Cardiac fibroblast (primary cell): ENCODE measurements at regions not wholly inside any gene's neighbourhood (a gene's known extent, or its start where the extent isn't known, plus 50 kb on each side); places are given as distances from the start of the nearest gene placed in this dataset.

Experiments
- DNase-seq, 2 donors: peaks; one replicate each; pipeline versions ENCODE4 v3.0.0 to v3.0.0-alpha.2; 2010; ENCODE audit warnings: low read depth in 2 of 2
- H3K4me3 ChIP-seq, 2 donors: replicated peaks in 1 of 2; 1 replicate in 1 of 2; 2 replicates in 1 of 2; pipeline ENCODE4 v1.5.1; 2011; ENCODE audit warnings: low read depth in 2 of 2, low read length in 2 of 2, mild to moderate bottlenecking in 2 of 2, moderate library complexity in 1 of 2
- CTCF ChIP-seq: IDR thresholded peaks from one replicate; pipeline ENCODE4 v1.5.1; 2011; ENCODE audit warnings: low read depth, mild to moderate bottlenecking, low read length, inconsistent platforms

GRCh38 chr2:104049438-104049837, 804.5 kb upstream of the POU3F3 start:
- H3K4me3 ChIP-seq = no peak overlapping the region
- no peak for TF ChIP-seq CTCF
- no peak for DNase-seq

DNA sequence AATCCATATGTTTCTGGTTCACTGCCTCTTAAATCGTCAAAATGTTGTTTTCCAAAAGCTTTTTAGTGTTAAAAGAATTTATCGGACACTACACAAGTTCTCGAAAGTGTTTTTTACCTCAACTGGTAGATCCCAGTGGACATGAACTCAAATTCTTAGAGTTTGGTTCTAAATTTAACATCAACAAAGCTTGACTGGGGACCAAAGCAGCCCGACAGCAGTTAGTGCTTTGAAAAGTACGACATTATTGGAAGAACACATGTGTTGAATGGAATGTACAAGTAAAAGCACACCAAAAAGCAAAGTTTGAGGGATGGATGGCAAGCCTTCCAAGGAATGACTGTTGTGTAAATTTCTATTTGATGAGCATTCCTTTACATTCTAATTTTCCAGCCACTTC, 803.9 kb upstream of the POU3F3 start:
- no peak for TF ChIP-seq CTCF
- no peak for DNase-seq

DNA sequence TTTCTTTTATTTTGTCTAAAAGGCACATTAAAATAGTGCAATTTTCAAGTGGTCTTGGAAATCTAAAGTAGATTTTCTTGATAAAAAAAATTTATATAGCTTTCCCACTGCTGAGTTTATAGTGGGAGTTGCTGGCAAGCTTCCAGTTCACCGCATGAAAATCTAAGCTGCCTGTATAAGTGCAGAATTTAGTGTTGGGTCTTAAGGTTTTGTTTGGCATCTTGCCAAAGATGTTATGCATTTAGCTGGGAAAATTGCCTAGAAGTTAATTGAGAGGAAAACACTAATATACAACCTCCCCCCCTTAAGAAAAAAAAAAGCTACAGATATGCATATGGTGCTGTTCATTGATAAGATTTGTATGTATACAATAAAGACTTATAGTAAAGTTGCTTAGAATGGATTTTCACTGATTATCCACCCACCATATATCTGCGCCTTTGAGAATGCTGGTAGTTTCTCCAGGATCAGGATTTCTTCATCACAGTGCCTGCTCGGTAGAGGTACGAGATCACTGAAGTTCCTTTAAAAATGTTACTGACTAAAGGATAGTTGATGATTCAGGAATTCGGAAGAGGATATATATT, 803.2 kb upstream of the POU3F3 start:
- no peak overlapping the region for H3K4me3 ChIP-seq
- no peak for DNase-seq
- no peak for TF ChIP-seq CTCF

More for the DNA sequence above, 803.9 kb upstream of the POU3F3 start:
- H3K4me3 ChIP-seq = no peak overlapping the region

DNA sequence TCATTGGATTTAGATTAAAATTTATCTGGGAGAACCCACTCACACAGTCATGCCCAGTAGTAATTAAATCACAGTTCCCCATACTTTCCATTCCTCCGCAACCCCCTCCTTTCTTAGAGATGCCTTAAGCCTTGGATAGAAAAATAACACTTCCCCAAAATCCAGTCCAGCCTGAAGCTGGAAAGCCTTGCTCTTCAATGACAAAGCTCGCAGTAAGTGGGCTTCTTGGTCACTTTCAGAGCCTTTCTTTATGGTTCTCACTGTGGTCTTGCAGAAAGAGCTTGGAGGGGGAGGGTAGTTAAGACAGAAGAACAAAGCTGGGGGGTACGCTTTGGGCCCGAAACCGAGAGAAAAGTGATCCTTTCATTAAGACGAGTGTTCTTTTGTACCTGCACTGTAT, 802.1 kb upstream of the POU3F3 start:
- H3K4me3 ChIP-seq = no peak overlapping the region
- TF ChIP-seq CTCF = no peak
- no peak for DNase-seq

- no peak overlapping the region for H3K4me3 ChIP-seq
- no peak for TF ChIP-seq CTCF
- DNase-seq = no peak
These were observed 801.6 kb upstream of the POU3F3 start for GRCh38 chr2:104052356-104052755.

DNA sequence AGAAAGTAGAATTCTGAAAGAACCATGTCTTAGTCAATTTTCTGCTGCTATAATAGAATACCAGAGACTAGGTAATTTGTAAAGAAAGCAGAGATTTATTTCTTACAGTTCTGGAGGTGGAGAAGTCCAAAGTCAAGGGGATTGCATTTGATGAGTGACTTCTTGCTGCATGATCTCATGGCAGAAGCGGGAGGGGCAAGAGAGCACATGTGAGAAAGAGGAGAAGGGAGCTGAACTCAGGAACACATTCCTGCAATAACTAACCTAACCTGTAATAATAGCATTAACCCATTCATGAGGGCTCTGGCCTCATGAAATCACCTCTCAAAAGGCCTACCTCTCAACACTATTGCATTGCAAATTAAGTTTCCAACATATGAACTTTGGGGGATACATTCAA, 797.5 kb upstream of the POU3F3 start:
- no peak for DNase-seq
- H3K4me3 ChIP-seq = no peak overlapping the region
- no peak for TF ChIP-seq CTCF

GRCh38 chr2:104068665-104069064, 785.2 kb upstream of the POU3F3 start:
- no peak for TF ChIP-seq CTCF
- no peak for DNase-seq
- no peak overlapping the region for H3K4me3 ChIP-seq
